OCI-LY1 (cell line): ENCODE measurements at regions not wholly inside any gene's neighbourhood (a gene's known extent, or its start where the extent isn't known, plus 50 kb on each side); places are given as distances from the start of the nearest gene placed in this dataset.

Experiments used
- H2AFZ ChIP-seq: fragments of 200-600 bp; sonication (generic), shearing (Covaris generic); 2 replicates; pipeline ENCODE4 v1.6.0; 2014; ENCODE audit warnings: antibody characterized with exemption, mild to moderate bottlenecking, low read length
- H3F3A ChIP-seq: fragments of 200-600 bp; sonication (generic), shearing (Covaris generic); 2 replicates; pipeline ENCODE4 v1.6.0; 2014; ENCODE audit warnings: mild to moderate bottlenecking, antibody characterized with exemption, low read length, moderate library complexity; ENCODE audit not compliant: insufficient read depth
- H3K27ac ChIP-seq: fragments of 200-600 bp; sonication (generic); 2 replicates; pipeline ENCODE4 v1.5.1; 2014; ENCODE audit warnings: low read length, mixed run types, mild to moderate bottlenecking, low read depth; ENCODE audit not compliant: poor library complexity, severe bottlenecking
- H3K27me3 ChIP-seq: fragments of 200-600 bp; sonication (generic); 2 replicates; pipeline ENCODE4 v1.6.0; 2014; ENCODE audit warnings: antibody characterized with exemption, mild to moderate bottlenecking, low read length, moderate library complexity; ENCODE audit not compliant: insufficient read depth
- H3K36me3 ChIP-seq: fragments of 200-600 bp; sonication (generic); 2 replicates; pipeline ENCODE4 v1.6.1; 2014; ENCODE audit warnings: mild to moderate bottlenecking, antibody characterized with exemption, low read length, moderate library complexity, mixed read lengths; ENCODE audit not compliant: insufficient read depth
- H3K4me1 ChIP-seq: fragments of 200-600 bp; sonication (generic); 2 replicates; pipeline ENCODE4 v1.5.1; 2014; ENCODE audit warnings: mild to moderate bottlenecking, low read length, moderate library complexity; ENCODE audit not compliant: insufficient read depth, severe bottlenecking
- H3K4me2 ChIP-seq: fragments of 200-600 bp; sonication (generic), shearing (Covaris generic); 2 replicates; pipeline ENCODE4 v1.6.1; 2014; ENCODE audit warnings: low read length
- H3K4me3 ChIP-seq: fragments of 200-600 bp; sonication (generic); 2 replicates; pipeline ENCODE4 v1.5.1; 2014; ENCODE audit warnings: low read length, low read depth, mild to moderate bottlenecking, mixed read lengths; ENCODE audit not compliant: poor library complexity, severe bottlenecking
- H3K79me2 ChIP-seq: fragments of 200-600 bp; shearing (Covaris generic); 2 replicates; pipeline ENCODE4 v1.6.1; 2016; ENCODE audit warnings: mixed run types, low read length, mixed read lengths; ENCODE audit not compliant: insufficient read depth
- H3K9ac ChIP-seq: fragments of 200-600 bp; sonication (generic), shearing (Covaris generic); 2 replicates; pipeline ENCODE4 v1.6.1; 2014; ENCODE audit warnings: mild to moderate bottlenecking, low read length, mixed read lengths
- H3K9me2 ChIP-seq: fragments of 200-600 bp; sonication (generic), shearing (Covaris generic); 2 replicates; pipeline ENCODE4 v1.6.1; 2014; ENCODE audit warnings: low read depth, mild to moderate bottlenecking, low read length, mixed read lengths
- H3K9me3 ChIP-seq: fragments of 200-600 bp; shearing (Covaris generic); 2 replicates; pipeline ENCODE4 v1.6.1; 2014; ENCODE audit warnings: low read length, mixed read lengths
- H4K20me1 ChIP-seq: fragments of 200-600 bp; sonication (generic), shearing (Covaris generic); 2 replicates; pipeline ENCODE4 v1.6.0; 2016; ENCODE audit warnings: mild to moderate bottlenecking, low read length; ENCODE audit not compliant: insufficient read depth
- EZH2 ChIP-seq: fragments of 200-600 bp; sonication (generic), shearing (Covaris generic); IDR thresholded peaks from 2 replicates; pipeline ENCODE4 v1.8.0; 2017; ENCODE audit warnings: borderline replicate concordance, mixed run types, mild to moderate bottlenecking, antibody characterized with exemption, low read length, moderate library complexity, mixed read lengths
- TF ChIP-seq, protein P1 (sequence below): fragments of 200-600 bp; sonication (generic), shearing (Covaris generic); IDR thresholded peaks from 2 replicates; pipeline ENCODE4 v1.5.1; 2017; ENCODE audit warnings: mild to moderate bottlenecking, antibody characterized with exemption, low read length, moderate library complexity, mixed read lengths

GRCh38 chr2:15702452-15702851, 110.8 kb downstream of the DDX1 start:
- H3K79me2 ChIP-seq = no peaks in the 10 kb centered on the region
- no peak overlapping the region for H2AFZ ChIP-seq
- no peak overlapping the region for H3K4me3 ChIP-seq
- no peaks in the 10 kb centered on the region for H3K9me3 ChIP-seq
- H3K27ac ChIP-seq = no peak overlapping the region
- no peak overlapping the region for H3K4me2 ChIP-seq
- no peaks in the 10 kb centered on the region for H3K36me3 ChIP-seq
- H3F3A ChIP-seq = no peaks in the 10 kb centered on the region
- no peaks in the 10 kb centered on the region for H4K20me1 ChIP-seq
- H3K27me3 ChIP-seq = no peaks in the 10 kb centered on the region
- TF ChIP-seq, protein P1, sequence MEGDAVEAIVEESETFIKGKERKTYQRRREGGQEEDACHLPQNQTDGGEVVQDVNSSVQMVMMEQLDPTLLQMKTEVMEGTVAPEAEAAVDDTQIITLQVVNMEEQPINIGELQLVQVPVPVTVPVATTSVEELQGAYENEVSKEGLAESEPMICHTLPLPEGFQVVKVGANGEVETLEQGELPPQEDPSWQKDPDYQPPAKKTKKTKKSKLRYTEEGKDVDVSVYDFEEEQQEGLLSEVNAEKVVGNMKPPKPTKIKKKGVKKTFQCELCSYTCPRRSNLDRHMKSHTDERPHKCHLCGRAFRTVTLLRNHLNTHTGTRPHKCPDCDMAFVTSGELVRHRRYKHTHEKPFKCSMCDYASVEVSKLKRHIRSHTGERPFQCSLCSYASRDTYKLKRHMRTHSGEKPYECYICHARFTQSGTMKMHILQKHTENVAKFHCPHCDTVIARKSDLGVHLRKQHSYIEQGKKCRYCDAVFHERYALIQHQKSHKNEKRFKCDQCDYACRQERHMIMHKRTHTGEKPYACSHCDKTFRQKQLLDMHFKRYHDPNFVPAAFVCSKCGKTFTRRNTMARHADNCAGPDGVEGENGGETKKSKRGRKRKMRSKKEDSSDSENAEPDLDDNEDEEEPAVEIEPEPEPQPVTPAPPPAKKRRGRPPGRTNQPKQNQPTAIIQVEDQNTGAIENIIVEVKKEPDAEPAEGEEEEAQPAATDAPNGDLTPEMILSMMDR = no peak
- TF ChIP-seq EZH2 = no peak
- H3K9ac ChIP-seq = no peak overlapping the region
- no peaks in the 10 kb centered on the region for H3K9me2 ChIP-seq
- H3K4me1 ChIP-seq = no peaks in the 10 kb centered on the region

GRCh38 chr2:15703365-15703869, 111.7 kb downstream of the DDX1 start:
- no peak overlapping the region for H2AFZ ChIP-seq
- TF ChIP-seq, protein P1 = no peak
- TF ChIP-seq EZH2 = no peak
- no peaks in the 10 kb centered on the region for H3K36me3 ChIP-seq
- no peak overlapping the region for H3K9ac ChIP-seq
- H3K27ac ChIP-seq = no peak overlapping the region
- no peaks in the 10 kb centered on the region for H3F3A ChIP-seq
- no peak overlapping the region for H3K4me3 ChIP-seq
- no peaks in the 10 kb centered on the region for H3K4me1 ChIP-seq
- no peaks in the 10 kb centered on the region for H3K79me2 ChIP-seq
- no peaks in the 10 kb centered on the region for H3K9me2 ChIP-seq
- H3K27me3 ChIP-seq = no peaks in the 10 kb centered on the region
- H3K4me2 ChIP-seq = no peak overlapping the region
- H3K9me3 ChIP-seq = no peaks in the 10 kb centered on the region
- no peaks in the 10 kb centered on the region for H4K20me1 ChIP-seq

DNA sequence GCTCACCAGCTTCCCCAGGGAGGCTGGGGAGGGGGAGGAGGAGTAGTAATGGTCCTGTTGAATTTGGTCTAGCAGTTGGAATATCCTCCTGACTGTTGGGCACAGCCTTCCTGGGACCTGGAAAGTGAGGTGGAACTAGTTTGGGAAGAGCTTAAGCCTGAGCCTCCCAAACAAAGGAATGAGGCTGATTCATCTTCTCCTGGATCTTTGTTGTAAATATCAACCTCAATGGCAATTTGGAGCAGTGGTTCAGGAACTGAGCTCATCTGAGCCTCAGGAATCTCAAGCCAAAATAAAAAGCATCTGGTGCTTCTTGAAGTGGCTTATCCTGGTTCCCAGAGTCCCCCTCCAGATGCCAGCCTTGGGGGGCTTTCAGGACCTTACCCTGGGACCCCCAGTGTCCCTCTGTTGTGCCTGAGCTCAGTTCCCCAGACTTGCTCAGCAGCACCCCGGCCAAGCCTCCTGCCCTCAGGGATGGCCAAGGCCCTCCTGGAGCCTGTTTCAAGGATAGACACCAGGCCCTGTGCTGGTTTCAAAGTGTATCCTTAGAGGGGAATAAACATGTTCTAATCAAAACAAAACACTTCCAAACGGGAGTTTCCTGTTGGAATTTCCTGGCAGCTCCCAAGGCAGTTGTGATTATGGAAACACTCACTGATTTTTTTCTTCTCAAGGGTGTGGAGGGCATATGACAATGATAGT, 112.6 kb downstream of the DDX1 start:
- no peaks in the 10 kb centered on the region for H3K4me1 ChIP-seq
- no peak overlapping the region for H3K4me2 ChIP-seq
- no peaks in the 10 kb centered on the region for H3K9me3 ChIP-seq
- no peak overlapping the region for H3K4me3 ChIP-seq
- H3F3A ChIP-seq = no peaks in the 10 kb centered on the region
- no peak overlapping the region for H3K9ac ChIP-seq
- no peak for TF ChIP-seq EZH2
- TF ChIP-seq, protein P1 = no peak
- no peaks in the 10 kb centered on the region for H3K79me2 ChIP-seq
- peaks cover 4% of the 10 kb centered on the region; the same call in 1 of the 2 replicates for H3K27me3 ChIP-seq
- H3K36me3 ChIP-seq = no peaks in the 10 kb centered on the region
- H3K9me2 ChIP-seq = no peaks in the 10 kb centered on the region
- no peaks in the 10 kb centered on the region for H4K20me1 ChIP-seq
- H2AFZ ChIP-seq = no peak overlapping the region
- H3K27ac ChIP-seq = no peak overlapping the region
